ENCODE measurements at regions not wholly inside any gene's neighbourhood (a gene's known extent, or its start where the extent isn't known, plus 50 kb on each side); places are given as distances from the start of the nearest gene placed in this dataset.
"Not testable (repeated sequence)": the region's sequence is repeated elsewhere in the genome, so short reads cannot be mapped to it uniquely, and the experiment has no call there.

DNA sequence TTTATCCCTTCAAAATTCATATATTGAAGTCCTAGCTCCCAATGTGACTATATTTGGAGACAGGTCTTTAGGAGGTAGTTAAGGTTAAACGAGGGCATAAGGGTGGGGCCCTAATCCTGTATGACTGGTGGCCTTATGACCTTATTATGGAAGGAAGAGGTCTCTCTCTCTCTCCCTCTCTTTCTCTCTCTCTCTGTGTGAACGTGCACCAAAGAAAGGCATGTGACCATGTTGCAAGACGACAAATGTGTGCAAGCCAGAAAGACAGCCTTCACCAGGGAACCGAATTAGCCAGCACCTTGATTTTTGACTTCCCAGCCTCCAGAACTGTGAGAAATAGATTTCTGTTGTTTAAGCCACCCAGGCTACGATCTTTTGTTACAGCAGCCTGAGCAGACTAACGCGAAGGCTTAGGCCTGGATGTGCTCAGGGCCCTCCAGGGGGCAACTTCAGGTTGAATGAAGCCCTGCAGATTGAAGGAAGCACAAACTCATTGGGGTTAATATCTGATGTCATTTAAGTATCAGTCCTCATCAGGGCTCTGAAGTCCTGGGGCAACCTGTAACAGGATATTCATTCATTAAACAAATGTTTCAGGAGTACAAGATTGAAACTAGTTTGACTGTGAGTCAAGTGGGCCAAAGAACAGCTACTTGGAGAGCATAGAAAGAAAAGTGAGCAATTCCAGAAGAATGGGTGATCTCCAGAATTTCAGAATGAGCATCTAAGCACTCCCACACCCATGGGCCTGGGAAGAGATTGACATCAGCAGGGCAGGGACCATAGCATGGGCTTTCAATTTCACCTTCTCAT is 157.4 kb upstream of the TNFAIP3 start:
- DNase-seq (ENCODE audit: low read depth in 2 of 2): no peak

DNA sequence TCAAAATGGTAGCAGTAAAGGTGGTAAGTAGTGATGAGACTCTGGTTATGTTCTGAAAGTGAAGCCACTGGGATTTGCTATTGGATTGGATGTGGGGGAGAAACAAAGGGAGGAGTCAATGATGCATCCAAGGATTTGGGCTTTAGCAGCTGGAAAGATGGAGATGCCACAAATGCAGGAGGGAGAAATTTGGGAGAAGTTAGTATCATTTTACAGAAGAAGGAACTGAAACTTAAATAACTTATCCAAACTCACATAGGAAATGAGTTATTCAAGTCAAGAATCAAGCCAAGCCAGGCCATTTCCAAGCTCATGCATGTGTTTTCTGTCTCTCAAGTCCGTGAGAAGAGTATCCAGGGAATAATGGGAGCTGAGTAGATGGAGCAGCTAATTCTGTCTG is 155.1 kb upstream of the TNFAIP3 start:
- no peak for DNase-seq (ENCODE audit: low read depth in 2 of 2)

DNA sequence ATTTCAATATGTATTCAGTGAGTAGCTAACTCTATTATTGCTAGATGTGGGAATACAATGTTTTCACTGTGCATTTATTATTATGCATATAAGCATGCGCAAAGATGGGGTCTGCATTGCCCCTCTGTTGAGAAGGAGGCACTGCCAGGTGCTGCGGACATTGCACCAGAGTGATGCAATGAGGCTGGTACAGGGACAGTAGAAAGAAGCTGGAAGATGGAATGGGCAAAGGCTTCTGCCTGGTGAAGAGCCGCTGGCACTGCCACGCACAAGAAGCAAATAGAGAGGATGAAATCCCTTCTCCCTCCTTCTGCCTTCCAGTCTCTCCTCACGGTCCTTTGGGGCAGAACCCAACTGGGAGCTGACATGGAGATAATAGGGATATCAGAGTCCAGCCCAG is 154.5 kb upstream of the TNFAIP3 start:
- no peak for DNase-seq (ENCODE audit: low read depth in 2 of 2)

DNA sequence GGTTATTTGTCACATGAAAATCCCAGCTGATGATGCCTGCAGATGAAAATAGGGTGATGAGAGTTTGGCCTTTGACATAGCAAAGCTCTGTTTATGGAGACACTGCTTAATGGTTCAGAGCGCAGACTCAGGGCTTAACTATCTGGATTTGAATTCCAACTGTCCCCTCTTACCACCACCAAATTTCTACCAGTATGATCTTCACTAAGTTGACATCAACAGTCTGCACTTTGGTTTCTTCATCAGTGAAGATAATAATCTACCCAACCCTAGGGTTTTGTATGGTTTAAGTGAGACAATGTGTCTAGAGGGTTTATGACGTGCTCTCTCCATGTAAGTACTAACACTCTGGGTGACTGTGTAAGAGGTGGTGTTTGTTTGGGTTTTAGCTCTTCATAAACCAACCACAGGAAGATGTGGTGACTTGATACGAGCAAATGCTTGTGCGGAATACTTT is 151.4 kb upstream of the TNFAIP3 start:
- DNase-seq (ENCODE audit: low read depth in 2 of 2): no peak

DNA sequence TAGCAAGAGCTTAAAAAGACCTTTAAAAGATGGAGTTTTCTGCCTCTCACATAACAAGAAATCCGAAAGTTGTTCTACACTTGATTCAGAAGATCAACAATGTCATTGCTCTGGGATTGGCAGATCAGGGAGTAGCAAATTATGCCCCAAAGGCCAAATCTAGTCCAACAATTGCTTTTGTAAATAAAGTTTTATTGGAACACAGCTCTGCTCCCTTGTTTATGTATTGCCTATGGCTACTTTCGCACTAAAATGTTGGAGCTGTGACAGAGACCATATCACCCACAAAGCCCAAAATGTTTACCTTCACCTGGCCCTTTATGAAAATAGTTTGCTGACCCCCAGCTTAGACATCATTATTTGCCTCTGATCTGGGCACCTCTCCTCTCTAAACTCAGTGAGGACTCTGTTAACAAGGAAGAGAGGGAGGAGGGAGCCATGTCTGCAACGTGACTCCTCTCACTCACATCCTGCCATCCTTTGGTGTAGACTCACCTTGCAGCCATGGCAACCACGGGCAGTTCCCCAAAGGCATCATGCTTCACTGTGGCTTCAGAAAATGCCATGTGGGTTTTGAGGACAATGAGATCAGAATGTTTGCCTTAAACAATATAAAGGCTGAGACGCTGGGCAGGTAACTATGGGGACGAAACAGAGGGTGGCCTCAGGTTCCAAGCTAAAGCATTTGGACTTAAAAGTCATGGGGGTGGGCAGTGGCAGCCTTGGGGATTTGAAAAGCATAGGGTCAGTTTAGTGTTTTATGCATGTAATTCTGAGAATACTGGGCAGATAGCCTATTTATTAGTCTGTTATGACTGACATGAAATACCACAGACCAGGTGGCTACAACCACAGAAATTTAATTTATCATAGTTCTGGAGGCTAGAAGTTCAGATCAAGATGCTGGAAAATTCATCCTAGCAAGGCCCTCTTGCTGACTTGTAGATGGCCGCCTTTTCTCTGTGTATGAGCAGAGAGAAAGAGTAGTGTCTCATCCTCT is 149.7 kb upstream of the TNFAIP3 start:
- DNase-seq (ENCODE audit: low read depth in 2 of 2): peak; percentile 44 to 63

DNA sequence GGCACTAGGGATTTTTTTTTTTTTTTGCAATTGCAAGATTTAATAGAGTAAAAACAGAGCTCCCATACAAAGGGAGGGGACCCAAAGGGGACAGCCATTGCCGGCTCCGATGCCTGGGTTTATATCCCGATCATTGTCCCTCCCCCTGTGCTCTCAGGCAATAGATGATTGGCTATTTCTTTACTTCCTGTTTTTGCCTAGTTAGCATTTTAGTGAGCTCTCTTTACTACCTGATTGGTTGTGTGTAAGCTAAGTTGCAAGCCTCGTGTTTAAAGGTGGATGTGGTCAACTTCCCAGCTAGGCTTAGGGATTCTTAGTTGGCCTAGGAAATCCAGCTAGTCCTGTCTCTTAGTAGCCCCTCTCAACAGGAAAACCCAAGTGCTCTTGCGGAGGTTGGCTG is 148.2 kb upstream of the TNFAIP3 start:
- not testable (repeated sequence) for DNase-seq (ENCODE audit: low read depth in 2 of 2)

DNA sequence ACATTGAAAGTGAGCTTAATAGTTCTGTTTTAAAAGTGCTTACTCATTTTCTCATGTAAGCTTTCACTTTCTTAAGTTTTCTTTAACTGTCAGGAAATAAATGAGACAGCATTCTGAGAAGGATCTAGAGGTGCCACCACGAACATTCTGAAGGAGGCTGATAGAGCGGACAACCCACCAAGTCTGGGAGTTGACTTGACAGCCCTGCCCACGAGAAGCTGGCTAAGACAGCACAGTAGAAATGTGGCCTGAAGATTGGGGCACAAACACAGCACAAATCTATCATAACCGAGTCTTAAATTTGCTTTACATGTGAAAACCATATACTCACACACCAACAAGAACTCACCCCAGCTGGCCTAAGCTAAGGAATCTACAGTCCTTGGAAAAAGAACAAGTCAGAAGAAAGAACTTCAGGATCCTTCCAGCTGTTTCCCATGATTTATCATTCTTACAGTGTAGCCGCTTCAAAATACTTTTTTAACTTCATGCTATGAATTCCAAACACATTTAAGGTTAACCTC is 144.2 kb upstream of the TNFAIP3 start:
- no peak for DNase-seq (ENCODE audit: low read depth in 2 of 2)

DNA sequence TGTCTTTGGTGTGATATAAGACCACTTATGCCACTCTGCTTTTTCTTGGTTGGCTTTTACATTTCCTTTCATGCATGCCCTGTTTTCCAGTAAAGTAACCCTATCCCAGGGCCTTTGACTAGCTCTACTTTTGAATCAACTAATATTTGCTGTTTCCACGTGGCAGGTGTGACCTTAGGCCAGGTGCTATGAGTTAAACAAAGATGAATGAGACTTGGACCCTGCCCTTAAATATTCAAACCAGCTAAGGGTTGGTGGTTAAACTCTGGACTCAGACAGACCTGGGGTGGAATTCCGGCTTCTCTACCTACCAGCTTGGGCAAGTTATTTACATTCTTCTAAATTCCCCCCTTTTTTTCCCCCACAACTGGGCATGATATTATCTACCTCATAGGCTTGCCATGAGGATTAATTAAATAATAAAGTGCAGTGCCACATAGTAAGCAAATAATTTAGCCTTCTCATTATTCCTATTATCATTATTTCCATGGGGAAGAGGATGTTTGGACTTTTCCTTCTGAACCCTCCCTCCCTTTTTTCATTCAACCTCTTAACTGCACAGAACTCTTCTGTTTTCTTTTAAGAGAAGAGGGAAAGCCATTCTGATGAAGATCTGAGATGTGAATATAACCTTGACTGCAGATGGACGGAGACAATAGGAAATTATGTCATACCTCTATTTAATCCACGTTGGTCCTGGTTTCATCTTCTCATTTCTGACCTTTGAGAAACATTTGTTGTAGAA is 143.6 kb upstream of the TNFAIP3 start:
- DNase-seq (ENCODE audit: low read depth in 2 of 2): no peak

DNA sequence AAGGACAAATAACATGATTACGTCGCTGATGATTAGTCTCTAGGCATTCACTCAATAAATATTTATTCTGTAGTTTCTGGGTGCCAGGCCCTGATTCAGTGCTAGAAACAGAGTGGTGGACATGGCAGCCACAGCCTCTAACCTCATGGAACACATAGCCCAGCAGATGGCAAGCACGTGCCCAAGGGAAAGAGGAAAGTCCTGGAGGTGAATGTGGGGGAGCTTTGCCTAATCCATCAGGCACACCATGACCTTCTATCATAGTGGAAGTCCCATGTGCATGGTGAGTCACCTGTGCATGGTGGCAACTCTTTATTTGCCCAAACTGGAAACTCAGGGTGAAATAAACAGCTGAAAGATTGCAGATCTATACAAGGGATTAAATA is 143.0 kb upstream of the TNFAIP3 start:
- no peak for DNase-seq (ENCODE audit: low read depth in 2 of 2)

DNA sequence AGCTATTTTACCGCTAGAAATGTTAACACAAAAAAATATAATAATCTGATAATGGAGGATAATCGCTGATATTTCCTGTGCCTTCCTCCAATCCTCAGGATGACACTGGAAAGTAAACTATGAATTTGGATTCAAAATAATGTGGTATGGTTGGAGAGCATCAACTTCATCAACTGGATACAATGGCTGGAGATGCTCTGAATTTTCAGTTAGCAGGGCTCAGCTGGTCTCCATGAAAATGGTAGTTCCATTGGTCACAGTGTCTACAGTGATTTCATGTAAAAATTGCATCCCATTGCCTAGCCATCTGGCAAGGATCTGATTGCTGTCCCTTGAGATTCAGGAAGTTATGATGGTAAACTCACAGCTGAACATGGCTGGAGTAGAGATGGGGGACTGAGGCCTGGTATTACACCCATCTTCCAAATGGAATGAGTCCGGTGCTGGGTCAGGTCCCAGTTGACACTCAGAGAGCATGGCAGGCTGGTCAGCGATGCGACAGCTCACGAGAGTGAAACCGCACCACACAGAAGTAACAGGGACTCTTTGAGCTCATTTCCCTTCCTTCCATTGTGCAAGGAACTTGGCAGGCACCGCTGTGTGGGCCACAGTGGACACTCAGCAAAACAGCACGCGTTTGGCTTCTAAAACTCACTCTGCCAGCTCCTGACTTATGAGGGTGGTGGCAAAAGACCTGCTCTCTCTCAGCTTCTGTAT is 142.4 kb upstream of the TNFAIP3 start:
- DNase-seq (ENCODE audit: low read depth in 2 of 2): no peak

DNA sequence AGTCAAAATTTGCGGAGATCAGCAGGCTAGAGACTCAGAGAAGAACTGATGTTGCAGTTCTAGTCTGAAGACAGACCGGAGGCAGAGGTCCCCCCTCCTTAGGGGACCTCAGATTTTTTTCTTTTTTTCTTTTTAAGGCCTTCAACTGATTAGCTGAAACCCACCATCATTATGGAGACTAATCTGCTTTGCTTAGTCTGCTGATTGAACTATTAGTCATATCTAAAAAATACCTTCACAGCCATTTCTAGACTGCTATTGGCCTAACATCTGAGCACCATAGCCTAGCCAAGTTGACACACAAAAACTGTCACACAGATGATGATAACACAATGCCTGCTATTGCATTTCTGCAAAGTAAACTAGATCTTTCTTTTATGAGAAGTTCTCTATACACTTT is 141.1 kb upstream of the TNFAIP3 start:
- DNase-seq (ENCODE audit: low read depth in 2 of 2): no peak

DNA sequence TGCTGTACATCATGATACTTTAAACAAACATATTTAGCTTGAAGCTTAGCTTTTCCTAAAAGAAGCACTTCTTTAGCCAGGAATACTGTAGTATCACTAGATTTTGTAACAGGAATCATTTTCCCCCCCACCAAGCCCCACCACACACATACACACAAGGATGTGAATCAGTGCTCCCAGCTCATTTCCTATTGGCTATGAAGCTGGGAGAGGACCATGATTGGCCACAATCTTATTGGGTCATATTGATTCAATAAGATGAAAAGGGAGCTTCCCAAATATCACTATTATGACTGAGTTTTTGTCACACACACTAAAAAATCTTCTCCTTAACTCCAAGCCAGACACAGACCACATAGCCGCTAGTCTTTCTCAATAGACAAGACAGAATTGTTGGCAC is 140.5 kb upstream of the TNFAIP3 start:
- DNase-seq (ENCODE audit: low read depth in 2 of 2): no peak

DNA sequence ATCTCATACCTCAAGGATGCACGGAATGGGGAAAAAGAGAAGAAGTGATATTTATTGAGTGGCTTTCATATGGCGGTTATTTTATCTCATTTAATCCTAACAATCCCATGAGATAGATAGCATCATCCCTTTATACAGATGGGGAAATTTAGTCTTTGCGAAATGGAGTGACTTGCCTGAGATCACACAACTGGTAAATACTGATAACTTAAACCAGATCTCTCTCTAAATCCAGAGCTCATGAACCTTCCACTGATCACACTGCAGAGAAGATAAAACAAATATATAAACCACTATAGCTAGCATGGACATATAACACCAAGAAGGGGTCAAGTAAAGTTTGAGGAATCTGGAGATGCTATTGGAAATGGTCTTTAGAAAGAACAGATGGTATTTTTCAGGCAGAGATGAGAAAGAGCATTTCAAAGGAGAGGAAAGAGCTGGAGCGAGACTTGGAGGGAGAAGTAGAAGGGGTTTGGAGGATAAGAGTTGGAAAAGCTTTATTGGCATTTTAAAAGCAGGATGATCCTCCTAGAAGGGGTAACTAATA is 139.8 kb upstream of the TNFAIP3 start:
- DNase-seq (ENCODE audit: low read depth in 2 of 2): no peak

DNA sequence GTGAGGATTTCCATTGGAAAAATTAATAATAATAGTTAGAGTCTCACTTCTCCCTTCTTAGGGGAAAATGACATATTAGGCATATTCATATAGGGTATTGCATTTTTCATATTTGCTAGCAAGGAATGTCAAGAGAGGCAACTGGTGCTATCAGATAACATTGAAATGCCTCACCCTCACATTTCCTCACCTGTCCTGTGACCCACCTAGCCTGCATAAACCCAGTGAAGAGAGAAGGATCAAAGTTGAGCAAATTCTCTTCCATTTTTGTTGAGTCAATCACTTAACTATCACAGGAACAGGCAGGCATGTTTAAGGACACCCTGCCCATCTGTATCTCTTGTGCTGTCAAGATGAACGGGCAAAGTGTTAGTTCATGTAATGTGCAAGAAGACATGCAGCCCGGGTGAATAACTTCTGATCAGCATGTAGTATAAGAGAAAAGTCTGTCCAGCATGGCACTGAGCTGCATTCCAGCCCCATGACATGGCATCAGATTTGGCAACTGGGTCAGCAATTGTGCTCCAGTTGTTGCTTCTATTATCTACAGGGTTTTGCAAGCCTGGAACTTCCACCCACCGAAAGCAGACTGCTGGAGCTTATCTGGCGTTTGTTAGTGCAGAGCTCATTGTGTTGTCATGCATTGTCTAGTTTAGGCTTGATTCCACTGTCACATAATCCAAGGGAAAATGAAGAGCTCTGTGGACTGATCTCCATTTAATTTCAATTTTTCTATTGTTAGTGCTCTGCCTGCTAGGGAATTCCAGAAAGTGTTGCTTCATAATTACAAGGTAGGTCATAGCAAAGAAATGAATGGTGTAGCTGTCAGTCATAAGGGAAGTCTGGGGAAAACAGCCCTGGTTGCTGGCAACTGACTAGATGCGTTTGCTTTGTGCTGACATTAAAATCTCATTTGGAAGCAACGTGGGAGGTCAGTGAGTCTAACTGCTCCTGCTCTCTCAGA is 138.4 kb upstream of the TNFAIP3 start:
- no peak for DNase-seq (ENCODE audit: low read depth in 2 of 2)

DNA sequence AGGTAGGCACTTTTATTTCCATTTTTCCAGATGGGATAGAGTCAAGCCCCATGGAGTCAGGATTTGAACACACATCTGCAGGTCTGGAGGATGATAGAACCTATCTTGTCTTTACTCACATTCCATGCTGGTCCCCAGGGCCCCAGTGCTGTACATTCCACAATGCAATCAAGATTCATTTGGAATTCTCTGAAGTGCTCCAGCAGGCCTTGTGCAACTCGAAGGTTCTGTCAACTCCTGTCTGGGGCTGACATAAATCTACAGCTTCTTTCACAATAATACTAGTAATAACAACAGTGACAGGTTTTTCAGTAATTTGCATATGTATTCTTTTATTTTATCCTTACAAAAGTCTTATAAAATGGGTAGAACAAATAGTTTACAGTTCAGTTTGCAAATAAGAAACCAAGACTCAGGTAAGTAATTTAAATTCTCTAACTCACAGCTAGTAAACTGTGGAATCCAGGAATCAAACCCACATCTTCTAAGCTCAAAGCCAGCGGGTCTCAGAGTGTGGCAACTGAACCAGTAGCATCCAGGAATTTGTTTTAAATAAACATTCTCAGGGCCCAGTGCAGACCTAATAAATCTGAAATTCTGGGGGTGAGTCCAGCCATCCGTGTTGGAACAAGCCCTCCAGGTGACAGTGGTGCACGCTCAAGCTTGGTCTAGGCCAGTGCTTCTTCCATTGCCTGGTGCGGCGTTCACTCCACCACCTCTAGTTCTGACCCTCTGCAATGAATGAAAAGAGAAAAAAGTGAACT is 137.0 kb upstream of the TNFAIP3 start:
- DNase-seq (ENCODE audit: low read depth in 2 of 2): no peak

DNA sequence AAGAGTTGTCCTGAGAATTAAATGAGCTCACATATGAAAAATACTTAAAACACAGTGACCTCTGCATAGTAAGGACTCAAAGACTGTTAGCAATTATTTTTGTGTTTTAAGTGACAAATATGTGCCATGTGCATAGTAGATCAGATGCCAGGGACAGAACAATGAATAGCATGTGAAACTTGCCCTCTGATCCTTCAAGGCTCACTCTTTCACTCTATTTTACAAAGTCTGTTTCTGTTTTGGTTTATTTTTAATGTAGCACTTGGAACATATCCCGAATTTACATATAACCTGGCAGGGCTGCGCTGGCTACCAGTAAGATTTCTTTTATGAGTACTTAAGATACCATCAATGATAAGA is 135.5 kb upstream of the TNFAIP3 start:
- no peak for DNase-seq (ENCODE audit: low read depth in 2 of 2)

DNA sequence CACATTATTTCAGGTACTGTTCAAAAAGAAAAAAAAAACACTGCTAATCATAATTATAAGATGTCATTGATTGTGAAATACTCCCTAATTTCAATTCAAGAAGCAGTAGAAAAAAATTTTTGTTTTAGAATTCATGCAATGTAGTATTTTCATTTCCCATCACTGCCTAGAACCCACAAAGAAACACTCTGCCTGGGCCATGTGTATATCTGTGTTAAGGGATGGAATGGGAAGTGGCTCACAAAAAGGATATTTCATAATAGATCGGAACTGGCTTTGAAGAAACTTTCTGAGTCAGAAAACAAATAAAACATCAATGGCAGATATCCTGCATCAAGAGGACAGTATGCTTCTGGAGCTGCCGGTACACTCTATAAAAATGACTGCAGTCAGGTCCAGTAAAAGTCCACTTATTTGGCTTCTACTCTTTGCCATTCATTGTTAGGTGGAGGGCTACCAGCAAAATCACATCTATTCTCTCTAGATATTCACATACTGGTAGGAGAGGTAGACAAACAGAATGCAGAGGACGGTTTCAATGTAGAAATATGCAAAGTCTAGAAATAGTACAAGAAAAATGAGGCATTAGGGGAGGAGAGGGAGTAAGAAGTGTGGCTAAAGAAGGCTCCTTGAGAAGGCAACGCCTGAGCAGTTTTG is 135.0 kb upstream of the TNFAIP3 start:
- DNase-seq (ENCODE audit: low read depth in 2 of 2): no peak

DNA sequence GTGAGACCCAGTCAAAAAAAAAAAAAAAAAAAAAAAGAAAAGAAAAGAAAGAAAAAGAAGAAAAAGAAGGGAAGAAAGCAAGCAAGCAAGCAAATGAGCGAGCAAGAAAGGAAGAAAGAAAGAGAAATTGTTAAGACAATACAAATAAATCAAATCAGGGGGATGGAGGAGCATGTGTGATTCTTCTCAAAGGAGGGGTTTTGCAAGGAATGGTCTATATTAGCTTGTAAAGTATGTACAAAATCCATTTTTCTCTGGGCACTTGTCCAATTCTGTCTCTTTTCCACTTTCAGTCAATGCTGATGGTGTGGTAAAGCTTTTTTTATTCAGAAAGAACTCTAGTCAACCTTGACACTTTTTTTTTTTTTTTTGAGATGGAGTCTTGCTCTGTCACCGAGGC is 133.7 kb upstream of the TNFAIP3 start:
- DNase-seq (ENCODE audit: low read depth in 2 of 2): no peak

Measured in activated CD8-positive, alpha-beta memory T cell treated with anti-CD3 and anti-CD28 coated beads for 4 hours (primary cell).